ENCODE measurements at regions not wholly inside any gene's neighbourhood (a gene's known extent, or its start where the extent isn't known, plus 50 kb on each side); places are given as distances from the start of the nearest gene placed in this dataset.

- Histone ChIP-seq H3K4me1 (no peaks in the 10 kb centered on the region), H3K9me3 (no peaks in the 10 kb centered on the region), H3K4me3 (no peak overlapping the region), H3K36me3 (peaks cover 17% of the 10 kb centered on the region), H3K27ac (no peak overlapping the region), H3K27me3 (ENCODE audit: low read depth) (no peaks in the 10 kb centered on the region)
- intact Hi-C loops (cut with DNase I): no loop called here
- TF ChIP-seq CTCF (IDR thresholded peaks at IDR 0.05): no peak
- ATAC-seq (no peak), DNase-seq (no peak)
These were observed 96.9 kb downstream of the KATNIP start for GRCh38 chr16:27646806-27647205.

GRCh38 chr16:27649021-27649420 is 99.1 kb downstream of the KATNIP start:
- H3K27ac ChIP-seq: no peak overlapping the region
- H3K36me3 ChIP-seq: peaks cover 17% of the 10 kb centered on the region
- DNase-seq (no peak), ATAC-seq (no peak)
- intact Hi-C loops (cut with DNase I): no loop called here
- H3K27me3 ChIP-seq (ENCODE audit: low read depth): no peaks in the 10 kb centered on the region
- no peak for TF ChIP-seq CTCF (IDR thresholded peaks at IDR 0.05)
- H3K4me3 ChIP-seq: no peak overlapping the region
- no peaks in the 10 kb centered on the region for H3K4me1 ChIP-seq
- H3K9me3 ChIP-seq: no peaks in the 10 kb centered on the region

GRCh38 chr16:27650073-27650701 is 100.2 kb downstream of the KATNIP start:
- H3K4me3 ChIP-seq: no peak overlapping the region
- TF ChIP-seq CTCF (IDR thresholded peaks at IDR 0.05): no peak
- peaks cover 10% of the 10 kb centered on the region for H3K36me3 ChIP-seq
- ATAC-seq: no peak
- no peaks in the 10 kb centered on the region for H3K9me3 ChIP-seq
- no peaks in the 10 kb centered on the region for H3K27me3 ChIP-seq (ENCODE audit: low read depth)
- intact Hi-C loops (cut with DNase I): no loop called here
- H3K27ac ChIP-seq: no peak overlapping the region
- H3K4me1 ChIP-seq: no peaks in the 10 kb centered on the region
- no peak for DNase-seq

GRCh38 chr16:27651301-27651700 is 101.4 kb downstream of the KATNIP start:
- H3K4me1 ChIP-seq: no peaks in the 10 kb centered on the region
- no peak for DNase-seq
- H3K9me3 ChIP-seq: no peaks in the 10 kb centered on the region
- H3K4me3 ChIP-seq: no peak overlapping the region
- H3K36me3 ChIP-seq: peaks cover 18% of the 10 kb centered on the region
- intact Hi-C loops (cut with DNase I): no loop called here
- TF ChIP-seq CTCF (IDR thresholded peaks at IDR 0.05): no peak
- H3K27me3 ChIP-seq (ENCODE audit: low read depth): no peaks in the 10 kb centered on the region
- H3K27ac ChIP-seq: no peak overlapping the region
- no peak for ATAC-seq

- Histone ChIP-seq H3K4me1 (no peaks in the 10 kb centered on the region), H3K9me3 (no peaks in the 10 kb centered on the region), H3K4me3 (no peak overlapping the region), H3K27me3 (ENCODE audit: low read depth) (no peaks in the 10 kb centered on the region), H3K36me3 (peaks cover 15% of the 10 kb centered on the region), H3K27ac (no peak overlapping the region)
- TF ChIP-seq CTCF (IDR thresholded peaks at IDR 0.05): no peak
- intact Hi-C loops (cut with DNase I): no loop called here
- DNase-seq (no peak), ATAC-seq (no peak)
These were observed 107.9 kb downstream of the KATNIP start for GRCh38 chr16:27657811-27658210.

Measured in lower lobe of right lung (tissue), 2 donors.